ENCODE measurements at regions not wholly inside any gene's neighbourhood (a gene's known extent, or its start where the extent isn't known, plus 50 kb on each side); places are given as distances from the start of the nearest gene placed in this dataset.

DNA sequence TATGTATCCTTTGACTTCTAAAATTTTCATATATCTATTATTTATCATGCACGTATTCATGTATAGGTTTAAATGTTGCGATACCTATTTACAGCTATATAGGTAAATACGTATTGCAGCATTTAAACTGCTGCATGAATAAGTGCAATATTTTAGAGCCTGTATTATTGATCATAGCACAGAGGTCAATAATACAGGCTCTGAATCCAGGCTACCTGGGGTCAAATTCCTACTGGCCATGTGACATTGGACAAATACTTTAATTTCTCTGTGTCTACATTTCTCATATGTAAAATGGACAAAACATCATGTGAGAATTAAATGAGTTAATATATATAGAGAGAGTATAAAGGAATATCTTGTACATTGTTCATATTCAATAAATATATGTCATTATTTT, 352.9 kb upstream of the ROBO2 start:
- no peak for DNase-seq (ENCODE audit: low read depth)

GRCh38 chr3:76694063-76694462, 345.8 kb upstream of the ROBO2 start:
- DNase-seq (ENCODE audit: low read depth) = no peak

GRCh38 chr3:76698136-76698706, 341.7 kb upstream of the ROBO2 start:
- DNase-seq (ENCODE audit: low read depth) = no peak

DNA sequence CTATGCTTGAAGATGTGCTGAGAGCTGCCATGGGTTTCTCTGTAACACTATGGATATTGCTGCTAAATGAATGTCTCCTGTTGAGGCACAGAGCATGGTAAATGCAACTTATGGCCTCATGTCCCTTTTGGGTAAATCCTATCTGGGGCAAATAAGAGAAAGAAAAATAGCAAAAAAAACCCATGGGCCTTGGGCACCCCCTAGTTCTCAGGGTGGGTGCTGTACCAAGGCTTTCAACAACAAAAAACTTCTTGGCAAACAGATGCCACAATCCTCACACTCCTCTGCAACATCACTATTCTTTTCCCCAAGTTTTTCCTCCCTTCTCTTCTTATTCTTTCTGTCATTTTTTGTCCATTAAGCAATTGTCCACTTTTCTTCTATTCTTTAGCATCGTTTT, 340.1 kb upstream of the ROBO2 start:
- no peak for DNase-seq (ENCODE audit: low read depth)

- DNase-seq (ENCODE audit: low read depth) = no peak
Measured at GRCh38 chr3:76700323-76700722, 339.6 kb upstream of the ROBO2 start.

- no peak for DNase-seq (ENCODE audit: low read depth)
Measured at GRCh38 chr3:76702676-76703075, 337.2 kb upstream of the ROBO2 start.

DNA sequence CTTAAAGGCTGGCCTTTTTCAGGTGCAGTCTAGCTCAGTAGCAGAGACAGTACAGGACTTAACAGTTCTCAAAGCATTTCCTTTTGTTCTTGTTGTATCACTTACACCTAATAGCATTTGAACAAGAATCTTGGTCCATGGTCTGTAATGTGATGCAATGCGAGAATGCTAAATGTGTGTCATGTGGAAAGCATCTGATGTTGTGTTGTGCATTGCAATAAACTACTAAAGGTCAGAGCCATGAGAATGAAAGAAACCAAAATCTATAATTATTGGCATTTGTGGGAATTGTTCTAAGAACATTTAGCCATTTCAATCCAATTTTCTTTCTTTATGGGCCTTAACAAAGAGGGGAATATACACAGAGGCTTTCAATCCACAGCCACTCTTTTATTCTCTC, 324.5 kb upstream of the ROBO2 start:
- DNase-seq (ENCODE audit: low read depth) = no peak

GRCh38 chr3:76723366-76723765, 316.5 kb upstream of the ROBO2 start:
- no peak for DNase-seq (ENCODE audit: low read depth)

DNA sequence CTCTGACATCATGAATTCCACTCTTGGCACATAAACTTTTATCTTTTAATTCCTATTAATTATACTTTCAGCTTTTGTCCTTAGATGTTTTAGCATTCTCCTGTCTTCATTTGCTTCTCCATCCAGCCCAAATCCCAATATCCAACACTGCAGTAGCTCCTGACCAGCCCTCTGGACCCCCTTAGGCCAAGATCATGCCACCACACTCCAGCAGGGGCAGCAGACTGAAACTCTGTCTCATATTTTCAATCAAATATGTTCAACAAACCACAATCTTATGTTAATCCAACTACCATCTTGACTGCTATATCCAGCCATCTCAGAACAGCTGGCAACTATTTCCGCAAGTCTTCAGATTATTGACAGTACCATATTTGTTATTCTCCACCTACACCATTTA, 315.8 kb upstream of the ROBO2 start:
- no peak for DNase-seq (ENCODE audit: low read depth)

GRCh38 chr3:76724706-76725105, 315.2 kb upstream of the ROBO2 start:
- no peak for DNase-seq (ENCODE audit: low read depth)

GRCh38 chr3:76726034-76726433, 313.9 kb upstream of the ROBO2 start:
- no peak for DNase-seq (ENCODE audit: low read depth)

GRCh38 chr3:76728426-76728825, 311.5 kb upstream of the ROBO2 start:
- no peak for DNase-seq (ENCODE audit: low read depth)

DNA sequence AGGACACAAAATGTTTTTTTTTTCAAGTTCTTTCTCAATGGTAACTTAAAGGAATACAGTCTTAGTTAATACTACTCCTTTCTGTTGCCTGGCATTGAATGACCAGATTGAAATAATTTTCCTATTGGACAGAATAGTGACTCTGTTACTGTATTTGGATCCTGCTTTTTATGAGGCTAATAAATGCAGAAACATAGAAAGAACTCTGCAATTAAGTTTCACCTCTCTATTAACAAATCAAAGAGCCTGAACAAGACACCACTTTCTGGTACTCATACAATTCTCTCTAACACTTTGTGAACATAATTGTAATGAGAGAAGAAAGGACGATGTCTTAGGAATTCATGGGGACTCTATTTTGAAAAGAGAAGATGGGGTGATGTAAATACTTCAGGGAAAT, 308.4 kb upstream of the ROBO2 start:
- no peak for DNase-seq (ENCODE audit: low read depth)

DNA sequence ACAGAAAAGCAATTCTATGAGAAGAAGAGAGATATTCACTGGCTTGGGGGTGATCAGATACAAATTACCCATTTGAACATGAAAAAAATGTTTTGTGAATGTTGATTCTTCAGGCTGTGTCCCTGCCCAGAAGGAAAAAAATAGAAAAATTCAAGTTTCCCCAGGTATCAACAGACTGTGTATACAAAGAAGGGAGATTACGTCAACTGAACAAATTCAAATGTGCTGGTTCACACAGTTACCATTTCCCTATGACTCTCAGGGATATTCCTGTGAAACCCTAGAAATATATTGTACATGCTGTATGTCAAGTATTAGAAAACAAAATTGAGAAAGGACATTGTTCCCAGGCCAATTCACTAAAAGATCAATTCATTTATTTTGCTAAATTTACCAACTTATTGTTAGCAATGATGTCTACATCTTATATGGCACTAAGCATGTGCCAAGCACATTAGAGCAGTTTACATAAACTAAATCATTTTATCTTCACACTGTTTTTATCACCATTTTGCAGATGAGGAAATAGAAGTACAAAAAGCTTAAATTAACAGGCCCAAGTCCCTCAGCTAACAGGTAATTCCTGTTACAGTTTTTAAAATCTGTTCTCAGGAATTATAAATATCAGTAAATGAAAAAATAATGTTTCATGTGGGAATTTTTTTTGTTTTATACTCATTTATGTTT, 306.7 kb upstream of the ROBO2 start:
- DNase-seq (ENCODE audit: low read depth) = no peak

DNA sequence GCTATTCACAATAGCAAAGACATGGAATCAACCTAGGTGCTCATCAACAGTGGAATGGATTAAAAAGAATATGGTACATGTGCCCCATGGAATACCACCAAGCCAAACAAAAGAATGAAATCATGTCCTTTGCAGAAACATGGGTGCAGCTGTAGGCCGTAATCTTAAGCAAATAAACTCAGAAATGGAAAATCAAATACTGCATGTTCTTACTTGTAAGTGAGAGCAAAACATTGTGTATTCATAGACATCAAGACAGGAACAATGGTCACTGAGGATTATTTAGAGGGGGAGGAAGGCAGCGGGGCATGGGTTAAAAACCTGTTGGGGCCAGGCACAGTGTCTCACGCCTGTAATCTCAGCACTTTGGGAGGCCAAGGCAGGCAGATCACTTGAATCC, 304.7 kb upstream of the ROBO2 start:
- DNase-seq (ENCODE audit: low read depth) = no peak

DNA sequence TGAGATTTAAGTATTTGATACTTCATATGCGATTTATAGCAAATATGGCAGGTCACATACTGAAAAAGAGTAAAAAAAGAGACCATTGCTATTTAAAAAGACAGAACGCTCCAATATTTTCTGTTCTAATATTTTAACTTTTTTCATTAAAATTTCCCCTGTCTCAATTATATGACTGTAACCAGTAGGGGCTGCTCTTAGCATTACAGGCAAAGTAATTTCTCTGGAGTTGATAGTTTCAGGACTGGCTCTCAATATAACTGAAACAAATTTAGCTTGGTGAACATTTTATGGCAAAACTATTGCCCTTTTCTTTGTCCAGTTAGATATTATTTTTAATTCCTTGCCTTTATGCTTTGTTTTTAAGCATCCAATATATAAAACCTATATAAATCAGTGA, 286.3 kb upstream of the ROBO2 start:
- DNase-seq (ENCODE audit: low read depth) = no peak

- DNase-seq (ENCODE audit: low read depth) = no peak
Measured at GRCh38 chr3:76754247-76754646, 285.7 kb upstream of the ROBO2 start.

DNA sequence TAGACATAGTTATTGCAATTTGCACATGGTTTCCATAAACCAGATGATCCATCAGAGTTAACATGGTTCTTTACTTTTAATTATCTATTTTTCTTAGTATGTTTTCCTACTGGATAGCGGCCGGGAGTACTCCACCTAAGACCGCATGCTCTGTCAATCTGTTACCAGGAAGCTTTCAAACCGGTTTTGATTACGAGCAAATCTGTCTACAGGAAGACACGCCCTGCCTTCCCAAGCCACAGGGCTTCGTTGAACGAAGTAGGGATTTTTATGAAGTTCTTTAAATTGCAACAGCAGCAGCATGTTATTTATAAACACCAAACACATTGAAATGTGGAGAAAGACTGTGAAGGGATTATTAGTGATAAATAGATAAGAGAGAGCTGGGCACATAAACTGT, 283.3 kb upstream of the ROBO2 start:
- no peak for DNase-seq (ENCODE audit: low read depth)

DNA sequence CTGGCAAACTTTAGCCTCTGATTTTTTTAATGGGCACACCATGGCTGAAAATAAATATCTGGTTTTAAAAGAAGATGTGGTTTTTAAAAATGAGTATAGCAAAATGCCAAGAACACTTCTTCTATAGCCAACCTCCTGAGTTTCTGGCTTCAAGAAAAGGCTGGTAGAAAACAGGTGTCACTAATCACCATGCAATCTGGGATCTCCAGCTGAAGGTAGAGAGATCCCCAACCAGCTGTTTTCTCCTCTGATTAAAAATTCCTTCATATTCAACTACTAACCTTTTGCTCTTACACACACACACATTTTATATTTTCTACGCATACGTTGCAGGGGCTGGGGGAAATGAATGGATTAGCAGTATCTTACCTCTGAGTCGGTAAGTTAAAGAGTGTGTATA, 279.6 kb upstream of the ROBO2 start:
- DNase-seq (ENCODE audit: low read depth) = no peak

DNA sequence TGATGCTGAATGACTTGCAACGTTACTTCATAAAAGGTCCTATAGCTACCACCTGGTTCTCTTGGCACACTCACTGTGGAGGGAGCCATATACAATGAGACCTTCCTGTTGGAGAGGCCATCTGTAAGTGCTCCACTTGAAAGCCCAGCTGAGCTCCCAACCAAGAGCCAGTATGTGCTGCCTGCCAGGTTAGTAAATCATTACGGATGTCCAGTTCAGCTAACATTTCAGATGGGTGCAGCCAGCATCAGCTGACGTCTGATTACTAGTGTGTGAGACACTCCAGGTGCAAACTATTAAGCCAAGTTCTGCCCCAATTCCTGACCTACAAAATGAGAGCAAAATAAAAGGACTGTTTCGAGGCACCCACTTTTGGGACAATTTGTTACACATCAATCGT, 274.4 kb upstream of the ROBO2 start:
- no peak for DNase-seq (ENCODE audit: low read depth)

DNA sequence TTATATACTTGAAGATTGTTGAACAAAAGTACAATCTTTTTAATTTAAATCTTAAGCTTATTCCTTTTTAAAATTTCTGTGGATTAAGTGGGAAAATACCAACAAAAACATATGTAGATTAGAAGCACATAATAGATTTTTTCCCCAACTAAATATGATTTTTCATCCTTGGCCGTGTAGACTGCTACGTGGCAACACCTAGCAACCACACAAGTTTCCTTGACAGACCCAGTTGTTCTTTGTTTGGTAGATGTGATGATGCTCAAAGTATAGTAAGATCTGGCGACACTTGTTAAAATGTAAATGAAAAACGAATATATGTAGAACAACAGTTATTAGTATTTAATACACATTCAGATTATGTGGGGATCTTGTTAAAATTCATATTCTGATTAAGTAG, 271.0 kb upstream of the ROBO2 start:
- no peak for DNase-seq (ENCODE audit: low read depth)

GRCh38 chr3:76776927-76777326, 263.0 kb upstream of the ROBO2 start:
- no peak for DNase-seq (ENCODE audit: low read depth)

DNA sequence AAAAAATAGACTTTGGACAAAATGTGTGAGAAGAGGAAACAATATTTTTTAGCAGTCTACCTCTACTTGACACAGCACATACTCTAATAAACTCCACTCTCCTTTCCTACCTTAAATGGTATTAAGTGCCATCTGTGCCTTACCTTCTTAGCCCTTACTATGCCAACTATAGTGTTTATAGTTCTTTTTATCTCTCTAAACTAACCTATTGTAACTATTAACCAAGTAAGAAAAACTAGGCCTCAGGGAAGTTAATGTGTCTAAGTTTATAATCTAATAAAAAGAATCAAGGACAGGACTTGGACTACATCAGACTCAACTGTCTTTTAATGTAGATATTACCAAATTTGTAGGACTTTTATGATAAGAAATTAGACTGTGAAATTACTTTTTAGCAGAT, 251.7 kb upstream of the ROBO2 start:
- no peak for DNase-seq (ENCODE audit: low read depth)

GRCh38 chr3:76789237-76789636, 250.7 kb upstream of the ROBO2 start:
- DNase-seq (ENCODE audit: low read depth) = no peak

All from LHCN-M2 (cell line).